Panc1 (cell line): ENCODE measurements at regions not wholly inside any gene's neighbourhood (a gene's known extent, or its start where the extent isn't known, plus 50 kb on each side); places are given as distances from the start of the nearest gene placed in this dataset.

Experiments used
- CTCF ChIP-seq: fragments of 450-650 bp; IDR thresholded peaks from 2 replicates; pipeline ENCODE4 v1.5.1; 2017; ENCODE audit warnings: mild to moderate bottlenecking
- SIN3A ChIP-seq: IDR thresholded peaks from 2 replicates; pipeline ENCODE4 v1.6.1; 2012; ENCODE audit warnings: low read depth, mild to moderate bottlenecking, low read length, moderate library complexity, borderline replicate concordance; ENCODE audit not compliant: insufficient read depth

GRCh38 chr6:49327571-49327970, 135.5 kb downstream of the MMUT start:
- TF ChIP-seq CTCF: no peak
- no peak for TF ChIP-seq SIN3A
